ENCODE measurements at regions not wholly inside any gene's neighbourhood (a gene's known extent, or its start where the extent isn't known, plus 50 kb on each side); places are given as distances from the start of the nearest gene placed in this dataset.

- H3K36me3 Mint-ChIP-seq (ENCODE audit: low read depth) = peaks cover 5% of the 10 kb centered on the region; the same call in 1 of the 3 replicates
- peaks cover 2% of the 10 kb centered on the region; the same call in 1 of the 3 replicates for H3K4me1 Mint-ChIP-seq
- Histone ChIP-seq H3K4me1 (ENCODE audit: insufficient read depth) (no peaks in the 10 kb centered on the region), H3K27me3 (ENCODE audit: insufficient read depth) (no peaks in the 10 kb centered on the region), H3F3A (replicated peaks; ENCODE audit: low read depth) (no peaks in the 10 kb centered on the region), H3K4me3 (no peak overlapping the region), H3K79me2 (replicated peaks; ENCODE audit: insufficient read depth) (no peaks in the 10 kb centered on the region), H3K4me2 (no peak overlapping the region), H3K27ac (ENCODE audit: low read depth) (no peak overlapping the region), H3K9me2 (ENCODE audit: insufficient read depth) (no peaks in the 10 kb centered on the region), H2AFZ (no peak overlapping the region), H4K20me1 (replicated peaks; ENCODE audit: insufficient read depth) (no peaks in the 10 kb centered on the region), H3K36me3 (ENCODE audit: insufficient read depth) (no peaks in the 10 kb centered on the region)
- H3K27me3 Mint-ChIP-seq (ENCODE audit: insufficient read depth, low read depth, poor library complexity) = no peaks in the 10 kb centered on the region
- no peak overlapping the region for H3K27ac Mint-ChIP-seq
- ATAC-seq (no peak), DNase-seq (ENCODE audit: low spot score) (no peak)
- no peak overlapping the region for H3K4me3 Mint-ChIP-seq
- H3K9me3 Mint-ChIP-seq = no peaks in the 10 kb centered on the region; the same call in 2 of the 3 replicates
- TF ChIP-seq EZH2 (IDR thresholded peaks at IDR 0.05; ENCODE audit: low read depth, unreplicated experiment) (no peak), ZNF331 (CRISPR knock-in tag; IDR thresholded peaks at IDR 0.05; ENCODE audit: low read depth) (no peak), EZH2phosphoT487 (IDR thresholded peaks at IDR 0.05; ENCODE audit: unreplicated experiment) (no peak), ZNF462 (CRISPR knock-in tag; IDR thresholded peaks at IDR 0.05) (no peak), CREB1 (CRISPR knock-in tag; IDR thresholded peaks at IDR 0.05; ENCODE audit: low read depth) (no peak), POLR2AphosphoS5 (IDR thresholded peaks at IDR 0.05; ENCODE audit: low read depth) (no peak), REST (IDR thresholded peaks at IDR 0.05; ENCODE audit: unreplicated experiment) (no peak), JUNB (IDR thresholded peaks at IDR 0.05; ENCODE audit: unreplicated experiment) (no peak), CTCF (conservative IDR thresholded peaks at IDR 0.05; ENCODE audit: low read depth in 2 of 2) (no peak), ZNF114 (CRISPR knock-in tag; IDR thresholded peaks at IDR 0.05) (no peak), STAT1 (IDR thresholded peaks at IDR 0.05; ENCODE audit: unreplicated experiment) (no peak), NANOG (IDR thresholded peaks at IDR 0.05; ENCODE audit: borderline replicate concordance) (no peak), ETS1 (IDR thresholded peaks at IDR 0.05) (no peak)
Observed at GRCh38 chr2:156826341-156826933, 390.3 kb downstream of the GPD2 start.
